Neural cell (in vitro differentiated cells): ENCODE measurements at regions not wholly inside any gene's neighbourhood (a gene's known extent, or its start where the extent isn't known, plus 50 kb on each side); places are given as distances from the start of the nearest gene placed in this dataset.

Source experiments
- H2AFZ ChIP-seq: fragments of 200-600, 300-800 bp; sonication (generic), shearing (Covaris generic); 2 replicates; pipeline ENCODE4 v1.6.0; 2014; ENCODE audit warnings: low read depth, mild to moderate bottlenecking, antibody characterized with exemption, low read length, moderate library complexity
- H3F3A ChIP-seq: fragments of 200-600 bp; shearing (Covaris generic); 2 replicates; pipeline ENCODE4 v1.6.1; 2016; ENCODE audit warnings: mild to moderate bottlenecking, moderate library complexity, mixed read lengths, antibody characterized with exemption, low read length; ENCODE audit not compliant: insufficient read depth, poor library complexity, severe bottlenecking
- H3K27ac ChIP-seq: fragments of 200-600, 300-800 bp; sonication (generic), shearing (Covaris generic); 2 replicates; pipeline ENCODE4 v1.5.1; 2014; ENCODE audit warnings: mild to moderate bottlenecking, low read length, moderate library complexity
- H3K27me3 ChIP-seq: fragments of 300-800, 200-600 bp; sonication (generic), shearing (Covaris generic); 2 replicates; pipeline ENCODE4 v1.6.0; 2014; ENCODE audit warnings: mild to moderate bottlenecking, low read depth, low read length, moderate library complexity; ENCODE audit not compliant: insufficient read depth
- H3K36me3 ChIP-seq: fragments of 300-800, 200-600 bp; sonication (generic), shearing (Covaris generic); 2 replicates; pipeline ENCODE4 v1.5.1; 2014; ENCODE audit warnings: mild to moderate bottlenecking, antibody characterized with exemption, low read length, moderate library complexity; ENCODE audit not compliant: insufficient read depth
- H3K4me2 ChIP-seq: fragments of 300-800, 200-600 bp; sonication (generic), shearing (Covaris generic); 2 replicates; pipeline ENCODE4 v1.6.0; 2014; ENCODE audit warnings: mild to moderate bottlenecking, low read length
- H3K4me3 ChIP-seq: fragments of 300-800, 200-600 bp; sonication (generic), shearing (Covaris generic); 2 replicates; pipeline ENCODE4 v1.5.1; 2014; ENCODE audit warnings: mild to moderate bottlenecking, low read length, moderate library complexity
- H3K79me2 ChIP-seq: fragments of 200-600 bp; shearing (Covaris generic); replicated peaks from 2 replicates; pipeline ENCODE4 v1.6.0; 2014; ENCODE audit warnings: mild to moderate bottlenecking, low read length, moderate library complexity; ENCODE audit not compliant: insufficient read depth
- H3K9ac ChIP-seq: fragments of 300-800, 200-600 bp; sonication (generic), shearing (Covaris generic); 2 replicates; pipeline ENCODE4 v1.6.1; 2016; ENCODE audit warnings: mild to moderate bottlenecking, low read length, mixed read lengths
- H3K9me2 ChIP-seq: fragments of 200-600 bp; shearing (Covaris generic); 2 replicates; pipeline ENCODE4 v1.6.1; 2016; ENCODE audit warnings: mild to moderate bottlenecking, low read length, mixed read lengths; ENCODE audit not compliant: insufficient read depth
- H3K9me3 ChIP-seq: fragments of 200-600, 300-800 bp; sonication (generic), shearing (Covaris generic); 2 replicates; pipeline ENCODE4 v1.6.1; 2016; ENCODE audit warnings: mild to moderate bottlenecking, mixed run types, low read length, moderate library complexity, mixed read lengths
- H4K20me1 ChIP-seq: fragments of 200-600 bp; shearing (Covaris generic); 2 replicates; pipeline ENCODE4 v1.6.1; 2016; ENCODE audit warnings: mild to moderate bottlenecking, mixed run types; ENCODE audit not compliant: insufficient read depth
- EP300 ChIP-seq: fragments of 450-650 bp; conservative IDR thresholded peaks from 2 replicates; pipeline ENCODE4 v1.6.1; 2014; ENCODE audit warnings: antibody characterized with exemption, mild to moderate bottlenecking, moderate library complexity; ENCODE audit not compliant: poor library complexity, severe bottlenecking
- EZH2 ChIP-seq: fragments of 200-600, 300-800 bp; shearing (Covaris generic), sonication (generic); IDR thresholded peaks from 2 replicates; pipeline ENCODE4 v1.6.1; 2014; ENCODE audit warnings: antibody characterized with exemption, low read length, borderline replicate concordance, mild to moderate bottlenecking; ENCODE audit not compliant: insufficient read depth, poor library complexity, severe bottlenecking
- MXI1 ChIP-seq: fragments of 450-650 bp; conservative IDR thresholded peaks from 2 replicates; pipeline ENCODE4 v1.6.1; 2014; ENCODE audit warnings: antibody characterized with exemption, mild to moderate bottlenecking; ENCODE audit not compliant: poor library complexity, severe bottlenecking
- POLR2AphosphoS5 ChIP-seq: IDR thresholded peaks from 2 replicates; pipeline ENCODE4 v1.6.1; 2012
- RAD21 ChIP-seq: fragments of 450-650 bp; conservative IDR thresholded peaks from 2 replicates; pipeline ENCODE4 v1.6.1; 2014; ENCODE audit warnings: antibody characterized with exemption, mild to moderate bottlenecking, moderate library complexity
- SMC3 ChIP-seq: fragments of 450-650 bp; conservative IDR thresholded peaks from 2 replicates; pipeline ENCODE4 v1.6.1; 2014; ENCODE audit warnings: antibody characterized with exemption, mild to moderate bottlenecking, moderate library complexity; ENCODE audit not compliant: poor library complexity
- TAF1 ChIP-seq: IDR thresholded peaks from 2 replicates; pipeline ENCODE4 v1.6.1; 2012; ENCODE audit warnings: low read depth
- TF ChIP-seq, protein P1 (sequence below): IDR thresholded peaks from 2 replicates; pipeline ENCODE4 v1.6.1; 2012; ENCODE audit warnings: borderline replicate concordance
- TF ChIP-seq, protein P2 (sequence below): fragments of 450-650 bp; IDR thresholded peaks from 2 replicates; pipeline ENCODE4 v1.5.1; 2014; ENCODE audit warnings: antibody characterized with exemption, mild to moderate bottlenecking, moderate library complexity; ENCODE audit not compliant: poor library complexity, severe bottlenecking

DNA sequence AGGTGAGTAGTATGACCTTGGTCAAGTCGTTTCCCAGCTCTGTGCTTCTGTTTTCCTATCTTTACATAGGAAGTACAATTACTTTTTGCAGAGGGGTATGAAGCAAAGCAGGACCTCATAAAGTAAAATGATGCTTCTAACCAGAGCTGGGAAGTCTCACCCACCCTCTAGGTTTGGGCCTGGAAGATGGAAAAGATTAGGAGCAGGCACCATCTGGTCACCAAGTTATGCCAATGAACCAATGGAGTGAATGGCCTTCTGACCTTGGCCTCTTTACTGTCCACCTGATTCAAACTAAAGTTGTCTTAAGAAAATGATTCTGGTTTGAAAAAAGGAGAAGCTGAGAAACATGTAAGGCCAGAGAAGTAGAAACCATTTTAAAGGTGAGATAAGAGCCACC is 68.9 kb upstream of the CTNNBL1 start:
- no peaks in the 10 kb centered on the region for H3K36me3 ChIP-seq
- no peaks in the 10 kb centered on the region for H4K20me1 ChIP-seq
- H2AFZ ChIP-seq = no peak overlapping the region
- H3K79me2 ChIP-seq = no peaks in the 10 kb centered on the region
- no peak overlapping the region for H3K4me3 ChIP-seq
- H3K9ac ChIP-seq = no peak overlapping the region
- no peaks in the 10 kb centered on the region for H3K9me3 ChIP-seq
- no peak overlapping the region for H3K4me2 ChIP-seq
- H3K9me2 ChIP-seq = no peaks in the 10 kb centered on the region
- no peak overlapping the region for H3K27ac ChIP-seq
- TF ChIP-seq MXI1 (no peak), POLR2AphosphoS5 (no peak), EZH2 (no peak), SMC3 (no peak), RAD21 (no peak)
- TF ChIP-seq, protein P1, sequence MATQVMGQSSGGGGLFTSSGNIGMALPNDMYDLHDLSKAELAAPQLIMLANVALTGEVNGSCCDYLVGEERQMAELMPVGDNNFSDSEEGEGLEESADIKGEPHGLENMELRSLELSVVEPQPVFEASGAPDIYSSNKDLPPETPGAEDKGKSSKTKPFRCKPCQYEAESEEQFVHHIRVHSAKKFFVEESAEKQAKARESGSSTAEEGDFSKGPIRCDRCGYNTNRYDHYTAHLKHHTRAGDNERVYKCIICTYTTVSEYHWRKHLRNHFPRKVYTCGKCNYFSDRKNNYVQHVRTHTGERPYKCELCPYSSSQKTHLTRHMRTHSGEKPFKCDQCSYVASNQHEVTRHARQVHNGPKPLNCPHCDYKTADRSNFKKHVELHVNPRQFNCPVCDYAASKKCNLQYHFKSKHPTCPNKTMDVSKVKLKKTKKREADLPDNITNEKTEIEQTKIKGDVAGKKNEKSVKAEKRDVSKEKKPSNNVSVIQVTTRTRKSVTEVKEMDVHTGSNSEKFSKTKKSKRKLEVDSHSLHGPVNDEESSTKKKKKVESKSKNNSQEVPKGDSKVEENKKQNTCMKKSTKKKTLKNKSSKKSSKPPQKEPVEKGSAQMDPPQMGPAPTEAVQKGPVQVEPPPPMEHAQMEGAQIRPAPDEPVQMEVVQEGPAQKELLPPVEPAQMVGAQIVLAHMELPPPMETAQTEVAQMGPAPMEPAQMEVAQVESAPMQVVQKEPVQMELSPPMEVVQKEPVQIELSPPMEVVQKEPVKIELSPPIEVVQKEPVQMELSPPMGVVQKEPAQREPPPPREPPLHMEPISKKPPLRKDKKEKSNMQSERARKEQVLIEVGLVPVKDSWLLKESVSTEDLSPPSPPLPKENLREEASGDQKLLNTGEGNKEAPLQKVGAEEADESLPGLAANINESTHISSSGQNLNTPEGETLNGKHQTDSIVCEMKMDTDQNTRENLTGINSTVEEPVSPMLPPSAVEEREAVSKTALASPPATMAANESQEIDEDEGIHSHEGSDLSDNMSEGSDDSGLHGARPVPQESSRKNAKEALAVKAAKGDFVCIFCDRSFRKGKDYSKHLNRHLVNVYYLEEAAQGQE = no peak
- TF ChIP-seq, protein P2, sequence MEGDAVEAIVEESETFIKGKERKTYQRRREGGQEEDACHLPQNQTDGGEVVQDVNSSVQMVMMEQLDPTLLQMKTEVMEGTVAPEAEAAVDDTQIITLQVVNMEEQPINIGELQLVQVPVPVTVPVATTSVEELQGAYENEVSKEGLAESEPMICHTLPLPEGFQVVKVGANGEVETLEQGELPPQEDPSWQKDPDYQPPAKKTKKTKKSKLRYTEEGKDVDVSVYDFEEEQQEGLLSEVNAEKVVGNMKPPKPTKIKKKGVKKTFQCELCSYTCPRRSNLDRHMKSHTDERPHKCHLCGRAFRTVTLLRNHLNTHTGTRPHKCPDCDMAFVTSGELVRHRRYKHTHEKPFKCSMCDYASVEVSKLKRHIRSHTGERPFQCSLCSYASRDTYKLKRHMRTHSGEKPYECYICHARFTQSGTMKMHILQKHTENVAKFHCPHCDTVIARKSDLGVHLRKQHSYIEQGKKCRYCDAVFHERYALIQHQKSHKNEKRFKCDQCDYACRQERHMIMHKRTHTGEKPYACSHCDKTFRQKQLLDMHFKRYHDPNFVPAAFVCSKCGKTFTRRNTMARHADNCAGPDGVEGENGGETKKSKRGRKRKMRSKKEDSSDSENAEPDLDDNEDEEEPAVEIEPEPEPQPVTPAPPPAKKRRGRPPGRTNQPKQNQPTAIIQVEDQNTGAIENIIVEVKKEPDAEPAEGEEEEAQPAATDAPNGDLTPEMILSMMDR = no peak
- no peaks in the 10 kb centered on the region for H3F3A ChIP-seq
- H3K27me3 ChIP-seq = peaks cover 16% of the 10 kb centered on the region

DNA sequence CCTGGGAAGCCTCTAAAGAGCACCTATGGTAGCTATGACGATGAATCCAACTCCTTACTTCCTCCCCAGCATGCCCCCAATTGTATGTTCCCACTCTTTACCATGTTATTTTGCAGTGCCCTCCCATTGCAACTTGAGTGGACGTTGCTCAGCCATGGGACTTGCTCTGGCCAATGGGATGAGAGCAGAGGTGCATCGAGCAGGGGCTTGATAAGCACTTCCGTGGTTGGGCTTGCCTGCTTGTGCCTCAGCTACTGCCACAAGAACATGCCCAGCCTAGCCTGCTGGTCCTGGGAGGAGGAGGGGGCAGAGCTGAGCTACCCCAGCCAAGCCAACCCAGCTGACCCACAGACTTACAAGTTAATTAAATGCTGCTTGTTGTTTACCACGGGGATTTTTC is 71.1 kb upstream of the CTNNBL1 start:
- no peak overlapping the region for H3K27ac ChIP-seq
- H3K4me2 ChIP-seq = no peak overlapping the region
- H3F3A ChIP-seq = no peaks in the 10 kb centered on the region
- peaks cover 2% of the 10 kb centered on the region for H3K27me3 ChIP-seq
- no peaks in the 10 kb centered on the region for H3K79me2 ChIP-seq
- TF ChIP-seq RAD21 = no peak
- TF ChIP-seq EZH2 = no peak
- TF ChIP-seq MXI1 = no peak
- no peak for TF ChIP-seq SMC3
- TF ChIP-seq, protein P1 = no peak
- TF ChIP-seq POLR2AphosphoS5 = no peak
- TF ChIP-seq TAF1 = no peak
- no peak for TF ChIP-seq EP300
- TF ChIP-seq, protein P2 = no peak
- H3K9me3 ChIP-seq = no peaks in the 10 kb centered on the region
- no peaks in the 10 kb centered on the region for H3K36me3 ChIP-seq
- no peaks in the 10 kb centered on the region for H4K20me1 ChIP-seq
- H3K9ac ChIP-seq = no peak overlapping the region
- H2AFZ ChIP-seq = no peak overlapping the region
- no peaks in the 10 kb centered on the region for H3K9me2 ChIP-seq
- no peak overlapping the region for H3K4me3 ChIP-seq
